ENCODE measurements at regions not wholly inside any gene's neighbourhood (a gene's known extent, or its start where the extent isn't known, plus 50 kb on each side); places are given as distances from the start of the nearest gene placed in this dataset.

GRCh38 chr5:40414922-40415321 lies 264.8 kb upstream of the PTGER4 start:
- no peak for TF ChIP-seq CTCF (conservative IDR thresholded peaks at IDR 0.05 in 1 of 2, IDR thresholded peaks at IDR 0.05 in 1 of 2; ENCODE audit: low read depth in 1 of 2, low read length in 2 of 2)
- no peak for TF ChIP-seq EZH2 (IDR thresholded peaks at IDR 0.05; ENCODE audit: low read length, missing control alignments)

All from fibroblast of lung (primary cell).